HUES6 (cell line): ENCODE measurements at regions not wholly inside any gene's neighbourhood (a gene's known extent, or its start where the extent isn't known, plus 50 kb on each side); places are given as distances from the start of the nearest gene placed in this dataset.

Source experiments
- H3K27ac ChIP-seq: 2 replicates; pipeline ENCODE4 v1.7.0; 2013; ENCODE audit warnings: low read depth, mild to moderate bottlenecking, low read length, inconsistent platforms
- H3K27me3 ChIP-seq: 2 replicates; pipeline ENCODE4 v1.6.1; 2013; ENCODE audit warnings: low read length; ENCODE audit not compliant: control insufficient read depth, insufficient read depth
- H3K36me3 ChIP-seq: 2 replicates; pipeline ENCODE4 v1.6.1; 2013; ENCODE audit warnings: low read length; ENCODE audit not compliant: control insufficient read depth, insufficient read depth
- H3K4me1 ChIP-seq: 2 replicates; pipeline ENCODE4 v1.6.1; 2013; ENCODE audit warnings: low read length; ENCODE audit not compliant: control insufficient read depth, insufficient read depth
- H3K4me3 ChIP-seq: 2 replicates; pipeline ENCODE4 v1.5.1; 2013; ENCODE audit warnings: low read depth, low read length
- H3K9ac ChIP-seq: one replicate; pipeline ENCODE4 v1.6.1; 2013; ENCODE audit warnings: mild to moderate bottlenecking, low read length
- H3K9me3 ChIP-seq: 2 replicates; pipeline ENCODE4 v1.6.1; 2013; ENCODE audit warnings: low read depth, low read length; ENCODE audit not compliant: control insufficient read depth, insufficient read depth

GRCh38 chr19:20250627-20251026 is 83.6 kb downstream of the ZNF486 start:
- H3K27me3 ChIP-seq, result no peaks in the 10 kb centered on the region
- no peaks in the 10 kb centered on the region; the same call in 1 of the 2 replicates for H3K9me3 ChIP-seq
- H3K27ac ChIP-seq, result no peak overlapping the region
- peaks cover 19% of the 10 kb centered on the region; the same call in 1 of the 2 replicates for H3K4me1 ChIP-seq
- no peak overlapping the region for H3K9ac ChIP-seq
- H3K36me3 ChIP-seq, result no peaks in the 10 kb centered on the region
- no peak overlapping the region for H3K4me3 ChIP-seq

GRCh38 chr19:20250121-20250520 is 83.1 kb downstream of the ZNF486 start:
- Histone ChIP-seq H3K4me3 (no peak overlapping the region), H3K27me3 (no peaks in the 10 kb centered on the region)

More at GRCh38 chr19:20250121-20250520, 83.1 kb downstream of the ZNF486 start:
- Histone ChIP-seq H3K9ac (no peak overlapping the region), H3K4me1 (peaks cover 19% of the 10 kb centered on the region; the same call in 1 of the 2 replicates), H3K27ac (no peak overlapping the region), H3K36me3 (no peaks in the 10 kb centered on the region), H3K9me3 (peaks cover 1% of the 10 kb centered on the region; the same call in 1 of the 2 replicates)
